Type B pancreatic cell (in vitro differentiated cells): ENCODE measurements at regions not wholly inside any gene's neighbourhood (a gene's known extent, or its start where the extent isn't known, plus 50 kb on each side); places are given as distances from the start of the nearest gene placed in this dataset.

Experiments
- DNase-seq: peaks from one replicate; pipeline ENCODE4 v3.0.0; 2021; ENCODE audit warnings: mixed read lengths; ENCODE audit not compliant: unreplicated experiment; ENCODE audit errors: extremely low spot score
- H3K27ac Mint-ChIP-seq: 2 replicates; pipeline ENCODE4 v1.8.0; 2021; ENCODE audit warnings: mild to moderate bottlenecking, mixed read lengths
- H3K27me3 Mint-ChIP-seq: 2 replicates; pipeline ENCODE4 v1.8.0; 2021; ENCODE audit warnings: mixed read lengths
- H3K36me3 Mint-ChIP-seq: 2 replicates; pipeline ENCODE4 v1.8.0; 2021; ENCODE audit warnings: mixed read lengths
- H3K4me1 Mint-ChIP-seq: one replicate; pipeline ENCODE4 v1.8.0; 2021; ENCODE audit warnings: mixed read lengths; ENCODE audit not compliant: unreplicated experiment
- H3K4me3 Mint-ChIP-seq: 2 replicates; pipeline ENCODE4 v1.8.0; 2021; ENCODE audit warnings: mild to moderate bottlenecking, mixed read lengths
- H3K9me3 Mint-ChIP-seq: 2 replicates; pipeline ENCODE4 v1.8.0; 2021; ENCODE audit warnings: mixed read lengths
- TF ChIP-seq, protein P1 (sequence below): fragments of 200-600 bp; sonication (generic); conservative IDR thresholded peaks from 2 replicates; pipeline ENCODE4 v1.5.0; 2021; ENCODE audit warnings: antibody characterized with exemption, mild to moderate bottlenecking

- TF ChIP-seq, protein P1, sequence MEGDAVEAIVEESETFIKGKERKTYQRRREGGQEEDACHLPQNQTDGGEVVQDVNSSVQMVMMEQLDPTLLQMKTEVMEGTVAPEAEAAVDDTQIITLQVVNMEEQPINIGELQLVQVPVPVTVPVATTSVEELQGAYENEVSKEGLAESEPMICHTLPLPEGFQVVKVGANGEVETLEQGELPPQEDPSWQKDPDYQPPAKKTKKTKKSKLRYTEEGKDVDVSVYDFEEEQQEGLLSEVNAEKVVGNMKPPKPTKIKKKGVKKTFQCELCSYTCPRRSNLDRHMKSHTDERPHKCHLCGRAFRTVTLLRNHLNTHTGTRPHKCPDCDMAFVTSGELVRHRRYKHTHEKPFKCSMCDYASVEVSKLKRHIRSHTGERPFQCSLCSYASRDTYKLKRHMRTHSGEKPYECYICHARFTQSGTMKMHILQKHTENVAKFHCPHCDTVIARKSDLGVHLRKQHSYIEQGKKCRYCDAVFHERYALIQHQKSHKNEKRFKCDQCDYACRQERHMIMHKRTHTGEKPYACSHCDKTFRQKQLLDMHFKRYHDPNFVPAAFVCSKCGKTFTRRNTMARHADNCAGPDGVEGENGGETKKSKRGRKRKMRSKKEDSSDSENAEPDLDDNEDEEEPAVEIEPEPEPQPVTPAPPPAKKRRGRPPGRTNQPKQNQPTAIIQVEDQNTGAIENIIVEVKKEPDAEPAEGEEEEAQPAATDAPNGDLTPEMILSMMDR: no peak
- H3K4me1 Mint-ChIP-seq: no peaks in the 10 kb centered on the region
- no peaks in the 10 kb centered on the region for H3K36me3 Mint-ChIP-seq
- no peaks in the 10 kb centered on the region for H3K9me3 Mint-ChIP-seq
- H3K4me3 Mint-ChIP-seq: no peak overlapping the region
- no peak overlapping the region for H3K27ac Mint-ChIP-seq
- DNase-seq: no peak
- H3K27me3 Mint-ChIP-seq: no peaks in the 10 kb centered on the region
These were observed 222.9 kb upstream of the NDN start for GRCh38 chr15:23910030-23910429.

- TF ChIP-seq, protein P1: no peak
- Mint-ChIP-seq H3K4me3 (peak overlapping the region; percentile 75), H3K4me1 (no peaks in the 10 kb centered on the region), H3K36me3 (no peaks in the 10 kb centered on the region), H3K27me3 (no peaks in the 10 kb centered on the region), H3K9me3 (no peaks in the 10 kb centered on the region), H3K27ac (no peak overlapping the region)
- no peak for DNase-seq
These were observed 225.1 kb upstream of the NDN start for GRCh38 chr15:23912191-23912590.

DNA sequence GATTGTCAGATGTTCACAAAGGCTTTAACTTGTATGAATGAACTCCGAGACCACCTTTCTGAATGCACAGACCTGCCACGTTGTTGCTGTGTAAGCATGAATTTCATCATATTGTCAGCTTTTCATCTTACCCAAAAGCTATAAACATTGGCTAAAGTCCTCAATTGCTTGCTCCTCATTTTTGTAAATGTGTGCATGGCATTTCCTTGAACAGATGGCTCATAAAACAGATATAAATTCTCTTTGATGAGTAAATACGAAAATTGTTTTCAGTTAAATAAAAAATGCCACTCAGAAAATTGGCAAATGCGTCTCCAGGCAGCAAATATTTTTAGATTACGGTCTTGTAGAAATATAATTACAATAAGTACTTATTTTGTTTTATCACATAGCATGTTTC is 226.0 kb upstream of the NDN start:
- Mint-ChIP-seq H3K36me3 (no peaks in the 10 kb centered on the region), H3K27ac (no peak overlapping the region), H3K4me3 (no peak overlapping the region)

GRCh38 chr15:23913635-23914034 is 226.5 kb upstream of the NDN start:
- Mint-ChIP-seq H3K4me3 (no peak overlapping the region), H3K9me3 (no peaks in the 10 kb centered on the region), H3K4me1 (no peaks in the 10 kb centered on the region), H3K27me3 (no peaks in the 10 kb centered on the region), H3K36me3 (no peaks in the 10 kb centered on the region), H3K27ac (no peak overlapping the region)
- TF ChIP-seq, protein P1: no peak
- DNase-seq: no peak

More for the DNA sequence above, 226.0 kb upstream of the NDN start:
- no peaks in the 10 kb centered on the region for H3K9me3 Mint-ChIP-seq
- no peaks in the 10 kb centered on the region for H3K4me1 Mint-ChIP-seq
- no peaks in the 10 kb centered on the region for H3K27me3 Mint-ChIP-seq
- TF ChIP-seq, protein P1: no peak
- DNase-seq: no peak

- Mint-ChIP-seq H3K27me3 (no peaks in the 10 kb centered on the region), H3K4me3 (no peak overlapping the region), H3K4me1 (no peaks in the 10 kb centered on the region), H3K9me3 (peaks cover 3% of the 10 kb centered on the region), H3K36me3 (no peaks in the 10 kb centered on the region), H3K27ac (no peak overlapping the region)
- TF ChIP-seq, protein P1: no peak
- no peak for DNase-seq
These were observed 237.6 kb upstream of the NDN start for GRCh38 chr15:23924686-23925085.

GRCh38 chr15:23954931-23955330 is 267.8 kb upstream of the NDN start:
- no peaks in the 10 kb centered on the region for H3K9me3 Mint-ChIP-seq
- H3K27me3 Mint-ChIP-seq: no peaks in the 10 kb centered on the region
- H3K4me1 Mint-ChIP-seq: no peaks in the 10 kb centered on the region
- DNase-seq: no peak
- H3K27ac Mint-ChIP-seq: no peak overlapping the region
- no peaks in the 10 kb centered on the region for H3K36me3 Mint-ChIP-seq
- H3K4me3 Mint-ChIP-seq: no peak overlapping the region
- TF ChIP-seq, protein P1: no peak
